D341Med (cell line): ENCODE measurements at regions not wholly inside any gene's neighbourhood (a gene's known extent, or its start where the extent isn't known, plus 50 kb on each side); places are given as distances from the start of the nearest gene placed in this dataset.
A peak's percentile ranks its signal among the peaks of the same experiment; 100 is the strongest.

Source experiments
- DNase-seq: peaks from one replicate; pipeline ENCODE4 v3.0.0; 2012; ENCODE audit warnings: low spot score

- no peak for DNase-seq
Observed at GRCh38 chr1:57633881-57634280, 210.0 kb upstream of the DAB1 start.

DNA sequence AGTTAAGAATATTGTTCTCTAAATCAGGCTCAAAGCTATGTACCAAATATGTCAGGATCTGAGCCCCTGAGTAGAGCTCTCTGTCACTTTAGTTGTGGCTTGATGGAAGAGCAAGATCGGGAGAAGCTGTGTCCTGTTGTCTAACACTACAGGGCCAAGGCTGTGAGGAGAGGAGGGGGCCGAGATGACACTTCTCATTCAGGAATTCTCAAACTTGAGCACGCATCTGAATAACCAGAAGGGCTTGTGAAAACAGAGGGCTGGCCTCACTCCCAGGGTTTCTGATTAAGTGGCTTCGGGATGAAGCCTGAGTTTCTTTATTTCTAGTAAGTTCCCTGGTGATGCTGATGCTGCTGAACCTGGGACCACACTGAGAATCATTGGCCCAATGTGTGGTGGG, 209.2 kb upstream of the DAB1 start:
- no peak for DNase-seq

DNA sequence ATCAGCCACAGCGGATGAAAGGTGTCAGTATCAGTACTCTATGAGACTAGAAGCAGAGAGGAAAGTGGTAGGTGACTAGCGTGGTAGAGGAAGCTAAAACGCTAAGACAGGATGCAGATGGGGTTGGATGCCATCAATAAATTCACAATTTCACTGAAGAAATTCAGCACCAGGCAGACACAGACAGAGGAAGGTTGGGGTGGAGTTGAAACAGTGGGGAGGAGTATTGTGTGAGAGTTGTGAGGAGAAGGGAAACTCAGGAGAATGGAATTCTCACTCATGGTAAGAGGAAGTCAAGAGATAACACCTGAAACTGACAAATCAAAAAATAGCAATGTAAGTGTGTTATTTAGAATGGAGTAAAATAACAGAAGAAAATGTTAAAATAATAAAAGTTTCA, 208.5 kb upstream of the DAB1 start:
- no peak for DNase-seq

DNA sequence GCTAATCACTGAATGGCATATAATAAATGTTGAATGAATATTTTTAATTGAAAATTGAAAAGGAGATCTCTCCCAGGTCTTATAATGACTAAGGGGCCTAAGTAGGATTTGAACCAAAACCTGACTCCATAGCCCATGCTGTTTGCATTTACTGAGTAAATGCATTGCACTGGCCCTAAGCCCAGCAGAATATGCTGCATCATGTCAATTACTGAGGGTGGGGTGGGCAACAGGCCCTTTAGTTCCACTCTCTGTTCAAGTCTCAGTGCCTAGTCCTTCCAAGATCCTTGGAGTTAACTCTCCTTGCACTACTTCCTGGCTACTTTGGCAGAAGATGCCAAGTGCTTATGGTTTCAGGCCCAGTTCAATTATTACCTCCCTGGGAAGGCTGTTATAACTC, 203.8 kb upstream of the DAB1 start:
- no peak for DNase-seq

DNA sequence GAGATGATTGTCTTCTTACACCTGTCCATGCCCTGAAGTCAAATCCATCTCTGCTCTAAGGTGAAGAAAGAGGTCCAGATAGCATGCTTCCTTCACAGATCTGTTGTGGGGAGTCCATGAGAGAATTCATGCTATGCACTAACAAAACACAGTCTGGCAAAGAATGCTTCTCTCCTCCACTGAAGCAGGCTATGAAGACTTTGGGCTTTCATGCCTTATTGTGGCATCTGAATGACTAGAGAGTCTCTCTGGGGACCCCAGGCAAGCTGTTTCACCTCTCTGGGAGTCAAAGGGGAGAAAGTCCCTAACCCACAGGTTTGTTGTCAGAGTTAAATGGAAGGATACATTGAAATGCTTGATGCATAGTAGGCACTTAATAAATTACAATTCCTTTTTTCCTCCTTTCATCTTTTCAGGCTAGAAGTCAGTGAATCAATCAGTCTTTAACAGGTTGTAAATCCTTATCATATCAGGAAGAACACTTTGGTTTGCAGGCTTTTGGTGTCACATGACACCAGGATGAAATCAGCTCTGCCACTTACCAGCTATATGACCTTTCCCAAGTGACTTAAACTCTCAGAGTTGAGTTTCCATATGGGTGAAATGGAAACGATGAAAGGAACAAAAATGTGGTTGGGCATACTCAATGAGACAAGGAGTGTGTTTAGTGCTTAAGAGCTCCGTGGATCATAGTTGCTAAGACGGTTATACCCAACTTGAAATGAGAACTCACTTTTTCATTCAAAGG, 200.1 kb upstream of the DAB1 start:
- DNase-seq: no peak

- DNase-seq: no peak
Observed at GRCh38 chr1:57623039-57623790, 199.4 kb upstream of the DAB1 start.

GRCh38 chr1:57621776-57622175, 197.9 kb upstream of the DAB1 start:
- no peak for DNase-seq

GRCh38 chr1:57620605-57621004, 196.7 kb upstream of the DAB1 start:
- peak; percentile 47 for DNase-seq

GRCh38 chr1:57616921-57617320, 193.1 kb upstream of the DAB1 start:
- no peak for DNase-seq

- DNase-seq: no peak
Observed at GRCh38 chr1:57615956-57616355, 192.1 kb upstream of the DAB1 start.

DNA sequence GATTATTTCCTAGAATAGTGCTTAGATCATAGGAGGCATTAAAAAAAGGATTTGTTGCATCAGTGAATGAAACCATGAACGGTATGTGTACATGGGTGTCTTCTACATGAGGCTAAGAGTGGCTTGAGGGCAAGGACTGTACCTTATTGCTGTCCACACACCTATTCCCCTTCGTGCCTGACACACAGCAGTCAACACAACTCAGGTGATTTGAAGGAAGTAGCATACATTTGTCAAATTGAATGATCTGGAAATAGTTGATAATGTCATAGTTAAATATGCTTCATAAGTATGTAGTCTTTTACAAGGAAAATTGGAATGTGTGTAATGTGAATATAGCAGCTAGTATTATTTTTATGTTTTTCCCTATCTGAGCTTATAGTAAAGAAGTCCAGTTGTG, 189.0 kb upstream of the DAB1 start:
- DNase-seq: no peak

- no peak for DNase-seq
Observed at GRCh38 chr1:57605933-57606332, 182.1 kb upstream of the DAB1 start.

GRCh38 chr1:57603696-57604095, 179.8 kb upstream of the DAB1 start:
- DNase-seq: no peak

- DNase-seq: no peak
Observed at GRCh38 chr1:57600424-57600823, 176.6 kb upstream of the DAB1 start.

DNA sequence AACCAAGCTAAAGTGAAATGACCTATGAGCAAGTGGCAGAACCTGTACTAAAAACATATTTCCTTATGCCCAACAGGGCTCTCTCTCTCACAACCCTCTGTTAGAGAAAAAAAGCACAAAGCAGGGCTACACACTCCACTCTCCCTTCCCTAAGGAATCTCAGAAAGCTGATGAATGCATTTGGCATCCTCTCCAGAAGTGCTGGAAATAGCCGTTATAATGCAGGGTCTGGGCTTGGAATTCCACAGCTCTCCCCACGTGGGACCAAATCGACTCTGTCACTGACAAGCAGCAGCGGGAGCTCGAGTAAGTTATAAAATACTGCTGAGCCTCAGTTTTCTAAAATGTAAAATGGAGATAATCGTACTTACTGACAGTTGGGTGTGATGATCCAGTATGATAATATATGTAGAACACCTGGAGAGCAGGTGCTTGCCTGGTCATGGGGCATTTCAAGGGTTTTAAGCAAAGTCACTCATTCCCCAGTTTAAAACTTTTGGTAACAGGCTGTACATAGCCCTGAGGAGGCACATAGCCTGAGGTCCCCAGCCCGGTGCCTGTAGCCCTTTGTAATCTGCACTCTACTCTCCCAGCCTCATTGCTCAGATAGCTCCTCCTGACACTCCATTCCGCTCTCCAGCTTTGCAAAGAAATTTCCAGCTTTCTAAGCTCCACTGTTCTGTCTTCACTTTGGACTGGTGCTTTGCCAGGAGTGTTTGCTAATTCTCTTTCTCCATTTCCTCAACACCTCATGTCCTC, 175.6 kb upstream of the DAB1 start:
- no peak for DNase-seq

DNA sequence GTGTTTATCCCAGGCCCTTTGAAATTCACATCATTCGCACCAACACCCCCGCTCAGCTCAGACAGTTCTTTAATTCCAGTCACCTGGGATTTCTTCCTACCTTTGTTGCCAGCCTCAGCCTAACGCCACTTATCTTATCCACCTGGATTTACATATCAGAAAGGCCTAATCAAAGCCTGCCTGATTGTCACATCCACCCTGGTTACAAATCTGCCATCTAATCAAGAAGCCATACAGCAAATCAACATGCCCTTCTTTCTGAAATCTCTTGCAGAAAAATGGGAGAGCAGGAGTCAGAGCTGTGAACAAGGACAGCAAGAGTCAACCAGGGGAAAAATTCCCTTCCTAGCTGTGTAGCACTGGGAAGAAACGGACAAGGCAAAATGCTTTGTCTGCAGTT, 173.2 kb upstream of the DAB1 start:
- no peak for DNase-seq

DNA sequence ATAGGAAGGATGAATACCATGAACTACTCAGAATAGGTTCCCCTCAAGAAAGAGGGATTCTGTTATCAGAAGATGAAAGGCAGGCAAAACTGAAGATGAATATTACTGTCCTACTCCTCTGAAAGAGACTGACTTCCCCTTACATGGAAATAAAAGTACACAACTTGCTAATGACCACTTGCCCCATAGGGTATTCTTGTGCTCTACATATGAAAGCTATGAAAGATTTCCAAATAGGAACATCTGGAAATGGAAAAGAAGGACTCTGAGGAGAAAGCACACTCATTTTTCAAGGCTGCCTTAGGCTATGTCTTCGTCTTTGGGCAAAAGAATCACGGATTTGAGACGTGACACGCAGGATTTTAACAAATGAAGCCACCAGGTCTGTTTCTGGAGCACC, 170.1 kb upstream of the DAB1 start:
- no peak for DNase-seq

- DNase-seq: no peak
Observed at GRCh38 chr1:57591842-57592241, 168.0 kb upstream of the DAB1 start.

DNA sequence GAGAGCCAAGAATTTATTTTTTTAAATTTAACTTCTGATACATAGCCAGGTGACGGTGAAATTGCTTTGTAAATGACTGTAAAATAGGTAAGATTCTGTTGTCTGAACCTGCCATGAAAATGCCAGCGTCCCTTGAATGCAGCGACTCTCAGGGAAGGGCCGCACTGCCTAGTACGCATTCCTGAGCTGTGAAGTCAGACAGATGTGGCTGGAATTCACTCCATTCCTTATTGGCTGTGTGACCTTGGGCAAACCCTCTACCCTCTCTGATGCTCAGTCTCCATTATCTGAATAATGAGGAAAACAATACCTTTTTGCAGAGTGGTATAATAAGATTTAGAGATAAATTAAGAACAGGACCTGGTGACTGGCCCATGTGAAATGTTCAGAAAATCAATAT, 167.1 kb upstream of the DAB1 start:
- DNase-seq: no peak

DNA sequence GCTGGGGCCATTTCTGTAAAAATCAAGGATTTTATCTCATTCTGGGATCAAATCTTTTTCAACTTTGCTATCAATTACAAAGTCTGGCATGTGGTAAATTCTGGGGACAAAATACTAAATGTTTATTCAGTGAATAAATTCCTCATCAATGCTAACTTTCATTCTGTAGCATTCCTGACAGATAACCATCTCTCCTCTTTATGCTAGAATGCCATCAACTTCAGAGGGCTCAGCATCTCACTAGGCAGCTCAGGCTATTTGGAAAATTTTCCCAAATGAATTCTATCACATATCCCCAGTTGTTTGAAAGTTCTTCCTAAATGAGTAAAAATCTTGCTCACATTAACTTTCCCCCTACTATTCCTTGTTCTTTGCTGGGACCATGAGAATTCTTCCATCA, 163.0 kb upstream of the DAB1 start:
- DNase-seq: no peak

GRCh38 chr1:57578680-57579079, 154.8 kb upstream of the DAB1 start:
- no peak for DNase-seq

DNA sequence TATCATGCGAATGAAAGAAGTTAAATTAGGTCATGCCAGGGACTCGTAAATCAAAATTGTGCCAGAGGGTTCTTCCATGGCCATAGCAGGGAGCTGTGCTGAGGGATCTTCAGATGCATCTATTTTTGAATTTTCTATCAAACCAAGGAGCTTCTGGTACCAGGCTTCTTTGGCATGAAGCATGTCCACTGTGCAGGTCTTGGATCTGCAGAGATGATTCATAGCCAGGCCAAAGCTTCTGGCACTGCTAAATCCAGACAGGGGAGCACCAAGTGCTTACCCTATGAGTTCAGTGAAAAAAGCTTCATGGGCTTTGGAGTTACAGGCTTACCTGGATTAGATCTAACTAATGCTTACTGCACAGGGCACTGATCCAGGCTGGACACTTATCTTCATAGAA, 154.2 kb upstream of the DAB1 start:
- DNase-seq: no peak

DNA sequence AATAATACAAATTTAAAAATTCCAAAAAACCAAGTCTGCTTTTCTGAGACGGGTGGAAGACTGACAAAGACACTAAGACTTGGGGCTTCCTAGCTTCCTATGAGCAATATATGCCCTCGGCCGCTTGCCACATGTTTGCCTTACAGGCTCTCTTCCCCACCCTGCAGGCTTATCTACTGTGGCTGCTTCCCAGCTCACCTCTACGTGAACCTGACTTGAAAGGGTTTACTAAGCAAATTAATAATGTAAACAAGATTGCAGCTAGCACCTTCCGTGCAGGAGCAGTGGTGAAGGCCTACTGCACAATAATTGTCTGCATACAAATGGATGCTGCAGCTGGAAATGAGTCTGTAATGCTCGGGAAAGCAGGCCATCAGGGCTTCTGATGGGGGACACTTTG, 152.9 kb upstream of the DAB1 start:
- DNase-seq: no peak
